Retinal pigment epithelial cell (primary cell): ENCODE measurements at regions not wholly inside any gene's neighbourhood (a gene's known extent, or its start where the extent isn't known, plus 50 kb on each side); places are given as distances from the start of the nearest gene placed in this dataset.

Experiments
- DNase-seq: peaks from one replicate; pipeline ENCODE4 v3.0.0-alpha.2; 2010; ENCODE audit warnings: low read depth
- H3K4me3 ChIP-seq: 2 replicates; pipeline ENCODE4 v1.5.1; 2011; ENCODE audit warnings: mild to moderate bottlenecking, low read length, control low read depth, moderate library complexity
- CTCF ChIP-seq: conservative IDR thresholded peaks from 2 replicates; pipeline ENCODE4 v1.5.1; 2011; ENCODE audit warnings: low read depth, low read length, control low read depth, inconsistent platforms

GRCh38 chr16:76964464-76965154, 226.4 kb upstream of the MON1B start:
- H3K4me3 ChIP-seq, result no peak overlapping the region
- TF ChIP-seq CTCF, result no peak
- DNase-seq, result no peak

- TF ChIP-seq CTCF, result no peak
- DNase-seq, result no peak
- H3K4me3 ChIP-seq, result no peak overlapping the region
Observed at GRCh38 chr16:76970087-76970744, 220.8 kb upstream of the MON1B start.

GRCh38 chr16:76970745-76971099, 220.3 kb upstream of the MON1B start:
- no peak for DNase-seq
- H3K4me3 ChIP-seq, result no peak overlapping the region
- no peak for TF ChIP-seq CTCF

- no peak overlapping the region for H3K4me3 ChIP-seq
- TF ChIP-seq CTCF, result no peak
- DNase-seq, result no peak
Observed at GRCh38 chr16:76976101-76976500, 214.9 kb upstream of the MON1B start.

- H3K4me3 ChIP-seq, result no peak overlapping the region
- TF ChIP-seq CTCF, result no peak
- DNase-seq, result no peak
Observed at GRCh38 chr16:76976756-76977155, 214.2 kb upstream of the MON1B start.

- no peak for DNase-seq
- TF ChIP-seq CTCF, result no peak
Observed at GRCh38 chr16:76984196-76984595, 206.8 kb upstream of the MON1B start.

GRCh38 chr16:76985392-76986045, 205.5 kb upstream of the MON1B start:
- no peak overlapping the region for H3K4me3 ChIP-seq
- no peak for TF ChIP-seq CTCF
- DNase-seq, result no peak

More at GRCh38 chr16:76984196-76984595, 206.8 kb upstream of the MON1B start:
- no peak overlapping the region for H3K4me3 ChIP-seq
